Nephron progenitor cell (in vitro differentiated cells): ENCODE measurements at regions not wholly inside any gene's neighbourhood (a gene's known extent, or its start where the extent isn't known, plus 50 kb on each side); places are given as distances from the start of the nearest gene placed in this dataset.
A peak's percentile ranks its signal among the peaks of the same experiment; 100 is the strongest.

Source experiments
- DNase-seq: peaks from one replicate; pipeline ENCODE4 v3.0.0; 2021
- H3K27ac Mint-ChIP-seq: 2 replicates; pipeline ENCODE4 v1.8.0; 2021; ENCODE audit warnings: mild to moderate bottlenecking, moderate library complexity, mixed read lengths
- H3K27me3 Mint-ChIP-seq: 2 replicates; pipeline ENCODE4 v1.8.0; 2021; ENCODE audit warnings: mild to moderate bottlenecking, low read depth, mixed read lengths; ENCODE audit not compliant: poor library complexity
- H3K36me3 Mint-ChIP-seq: 2 replicates; pipeline ENCODE4 v1.8.0; 2021; ENCODE audit warnings: low read depth, mixed read lengths
- H3K4me1 Mint-ChIP-seq: 2 replicates; pipeline ENCODE4 v1.8.0; 2021; ENCODE audit warnings: mixed read lengths
- H3K4me3 Mint-ChIP-seq: 2 replicates; pipeline ENCODE4 v1.8.0; 2021; ENCODE audit warnings: mild to moderate bottlenecking, moderate library complexity, mixed read lengths
- H3K9me3 Mint-ChIP-seq: 2 replicates; pipeline ENCODE4 v1.8.0; 2021; ENCODE audit warnings: mild to moderate bottlenecking, moderate library complexity, mixed read lengths
- CTCF ChIP-seq: fragments of 200-600 bp; sonication (generic); IDR thresholded peaks from 2 replicates; pipeline ENCODE4 v1.5.0; 2021; ENCODE audit warnings: antibody characterized with exemption

- H3K27me3 Mint-ChIP-seq: peaks cover 8% of the 10 kb centered on the region
- H3K36me3 Mint-ChIP-seq: no peaks in the 10 kb centered on the region
- peaks cover 15% of the 10 kb centered on the region for H3K4me1 Mint-ChIP-seq
- TF ChIP-seq CTCF: no peak
- DNase-seq: no peak
- H3K9me3 Mint-ChIP-seq: no peaks in the 10 kb centered on the region
- H3K4me3 Mint-ChIP-seq: no peak overlapping the region
- H3K27ac Mint-ChIP-seq: no peak overlapping the region
Measured at GRCh38 chr12:46131732-46132469, 136.9 kb downstream of the SLC38A1 start.

GRCh38 chr12:46127656-46128055, 137.3 kb upstream of the SCAF11 start:
- H3K4me3 Mint-ChIP-seq: no peak overlapping the region
- DNase-seq: no peak
- H3K27me3 Mint-ChIP-seq: peaks cover 22% of the 10 kb centered on the region
- no peak overlapping the region for H3K27ac Mint-ChIP-seq
- H3K36me3 Mint-ChIP-seq: no peaks in the 10 kb centered on the region
- H3K9me3 Mint-ChIP-seq: no peaks in the 10 kb centered on the region
- peaks cover 6% of the 10 kb centered on the region for H3K4me1 Mint-ChIP-seq
- no peak for TF ChIP-seq CTCF

- no peaks in the 10 kb centered on the region for H3K36me3 Mint-ChIP-seq
Measured at GRCh38 chr12:46126050-46126727, 135.8 kb upstream of the SCAF11 start.

GRCh38 chr12:46124848-46125619, 134.7 kb upstream of the SCAF11 start:
- Mint-ChIP-seq H3K36me3 (no peaks in the 10 kb centered on the region), H3K9me3 (no peaks in the 10 kb centered on the region), H3K4me3 (peak overlapping the region; percentile 66), H3K4me1 (peaks cover 6% of the 10 kb centered on the region), H3K27me3 (peaks cover 32% of the 10 kb centered on the region), H3K27ac (no peak overlapping the region)
- DNase-seq: peak; percentile 47
- TF ChIP-seq CTCF: peak; percentile 48

More at GRCh38 chr12:46126050-46126727, 135.8 kb upstream of the SCAF11 start:
- no peak overlapping the region for H3K4me3 Mint-ChIP-seq
- H3K4me1 Mint-ChIP-seq: peaks cover 6% of the 10 kb centered on the region
- H3K27ac Mint-ChIP-seq: no peak overlapping the region
- no peak for TF ChIP-seq CTCF
- peaks cover 33% of the 10 kb centered on the region for H3K27me3 Mint-ChIP-seq
- no peaks in the 10 kb centered on the region for H3K9me3 Mint-ChIP-seq
- no peak for DNase-seq

- no peak overlapping the region for H3K4me3 Mint-ChIP-seq
- H3K27ac Mint-ChIP-seq: no peak overlapping the region
Measured at GRCh38 chr12:46124132-46124847, 133.9 kb upstream of the SCAF11 start.

More at GRCh38 chr12:46124132-46124847, 133.9 kb upstream of the SCAF11 start:
- H3K4me1 Mint-ChIP-seq: peaks cover 6% of the 10 kb centered on the region
- H3K27me3 Mint-ChIP-seq: peaks cover 32% of the 10 kb centered on the region
- H3K9me3 Mint-ChIP-seq: no peaks in the 10 kb centered on the region
- no peak for DNase-seq
- no peaks in the 10 kb centered on the region for H3K36me3 Mint-ChIP-seq
- TF ChIP-seq CTCF: no peak
